Ectodermal cell (in vitro differentiated cells): ENCODE measurements at regions not wholly inside any gene's neighbourhood (a gene's known extent, or its start where the extent isn't known, plus 50 kb on each side); places are given as distances from the start of the nearest gene placed in this dataset.

Experiments
- H3K27ac ChIP-seq: 2 replicates; pipeline ENCODE4 v1.7.0; 2013; ENCODE audit warnings: mild to moderate bottlenecking, low read depth, low read length; ENCODE audit not compliant: insufficient read depth, poor library complexity, severe bottlenecking
- H3K27me3 ChIP-seq: 2 replicates; pipeline ENCODE4 v1.7.0; 2013; ENCODE audit warnings: mild to moderate bottlenecking, low read length; ENCODE audit not compliant: insufficient read depth, control insufficient read depth, poor library complexity, severe bottlenecking
- H3K36me3 ChIP-seq: one replicate; pipeline ENCODE4 v1.7.0; 2013; ENCODE audit warnings: low read length; ENCODE audit not compliant: control insufficient read depth, insufficient read depth
- H3K4me1 ChIP-seq: one replicate; pipeline ENCODE4 v1.7.0; 2013; ENCODE audit warnings: low read length; ENCODE audit not compliant: control insufficient read depth, insufficient read depth
- H3K4me3 ChIP-seq: 2 replicates; pipeline ENCODE4 v1.7.0; 2013; ENCODE audit warnings: low read depth, low read length, control low read depth; ENCODE audit not compliant: insufficient read depth
- H3K9me3 ChIP-seq: 2 replicates; pipeline ENCODE4 v1.7.0; 2013; ENCODE audit warnings: mild to moderate bottlenecking, low read length, moderate library complexity; ENCODE audit not compliant: control insufficient read depth
- WGBS, 2 experiments: methylation state at CpG; one replicate each; pipeline ENCODE4 v1.1.7; 2013; ENCODE audit warnings: missing lambda C conversion rate in 2 of 2; 5-methylcytosine and 5-hydroxymethylcytosine counted together

GRCh38 chr1:209484429-209484828, 99.1 kb upstream of the CAMK1G start:
- Histone ChIP-seq H3K36me3 (no peaks in the 10 kb centered on the region), H3K27ac (no peak overlapping the region), H3K4me3 (no peak overlapping the region), H3K27me3 (no peaks in the 10 kb centered on the region), H3K4me1 (no peaks in the 10 kb centered on the region), H3K9me3 (no peaks in the 10 kb centered on the region)

GRCh38 chr1:209485167-209485566, 98.3 kb upstream of the CAMK1G start:
- H3K4me3 ChIP-seq = no peak overlapping the region
- no peaks in the 10 kb centered on the region for H3K4me1 ChIP-seq
- H3K27me3 ChIP-seq = no peaks in the 10 kb centered on the region
- 95 to 96% methylated on average over 2 of the region's 2 CpGs for WGBS, 2 experiments
- no peaks in the 10 kb centered on the region for H3K36me3 ChIP-seq
- no peaks in the 10 kb centered on the region for H3K9me3 ChIP-seq
- no peak overlapping the region for H3K27ac ChIP-seq

GRCh38 chr1:209485751-209486150, 97.8 kb upstream of the CAMK1G start:
- WGBS, 2 experiments = 94 to 98% methylated on average over 2 to 3 of the region's 3 CpGs
- Histone ChIP-seq H3K36me3 (no peaks in the 10 kb centered on the region), H3K4me1 (no peaks in the 10 kb centered on the region), H3K27ac (no peak overlapping the region), H3K9me3 (no peaks in the 10 kb centered on the region), H3K27me3 (no peaks in the 10 kb centered on the region), H3K4me3 (no peak overlapping the region)

- Histone ChIP-seq H3K27ac (no peak overlapping the region), H3K27me3 (no peaks in the 10 kb centered on the region), H3K36me3 (no peaks in the 10 kb centered on the region), H3K4me3 (no peak overlapping the region), H3K4me1 (no peaks in the 10 kb centered on the region), H3K9me3 (no peaks in the 10 kb centered on the region)
- 89 to 92% methylated on average over 1 of the region's 1 CpG for WGBS, 2 experiments
These were observed 96.5 kb upstream of the CAMK1G start for GRCh38 chr1:209486861-209487593.

- no peak overlapping the region for H3K4me3 ChIP-seq
- H3K27me3 ChIP-seq = no peaks in the 10 kb centered on the region
- no peaks in the 10 kb centered on the region for H3K36me3 ChIP-seq
- H3K4me1 ChIP-seq = no peaks in the 10 kb centered on the region
- no peaks in the 10 kb centered on the region for H3K9me3 ChIP-seq
- WGBS, 2 experiments = 76 to 84% methylated on average over 3 of the region's 3 CpGs
- H3K27ac ChIP-seq = no peak overlapping the region
These were observed 93.5 kb upstream of the CAMK1G start for GRCh38 chr1:209490013-209490412.

GRCh38 chr1:209491031-209491430, 92.5 kb upstream of the CAMK1G start:
- WGBS, 2 experiments = 95 to 100% methylated on average over 2 of the region's 2 CpGs

GRCh38 chr1:209491496-209491895, 92.0 kb upstream of the CAMK1G start:
- WGBS, 2 experiments = 93 to 95% methylated on average over 1 of the region's 1 CpG
- Histone ChIP-seq H3K9me3 (no peaks in the 10 kb centered on the region), H3K4me1 (no peaks in the 10 kb centered on the region), H3K4me3 (no peak overlapping the region), H3K27me3 (no peaks in the 10 kb centered on the region), H3K27ac (no peak overlapping the region), H3K36me3 (no peaks in the 10 kb centered on the region)

More at GRCh38 chr1:209491031-209491430, 92.5 kb upstream of the CAMK1G start:
- H3K27me3 ChIP-seq = no peaks in the 10 kb centered on the region
- H3K4me3 ChIP-seq = no peak overlapping the region
- H3K4me1 ChIP-seq = no peaks in the 10 kb centered on the region
- no peak overlapping the region for H3K27ac ChIP-seq
- H3K9me3 ChIP-seq = no peaks in the 10 kb centered on the region
- H3K36me3 ChIP-seq = no peaks in the 10 kb centered on the region

- Histone ChIP-seq H3K4me1 (no peaks in the 10 kb centered on the region), H3K27me3 (no peaks in the 10 kb centered on the region), H3K9me3 (no peaks in the 10 kb centered on the region), H3K4me3 (no peak overlapping the region), H3K36me3 (no peaks in the 10 kb centered on the region), H3K27ac (no peak overlapping the region)
- WGBS, 2 experiments = 84 to 86% methylated on average over 4 of the region's 4 CpGs
These were observed 91.6 kb upstream of the CAMK1G start for GRCh38 chr1:209491897-209492296.

- Histone ChIP-seq H3K4me3 (no peak overlapping the region), H3K27me3 (no peaks in the 10 kb centered on the region), H3K27ac (no peak overlapping the region), H3K4me1 (no peaks in the 10 kb centered on the region), H3K36me3 (no peaks in the 10 kb centered on the region), H3K9me3 (no peaks in the 10 kb centered on the region)
These were observed 90.0 kb upstream of the CAMK1G start for GRCh38 chr1:209493559-209493958.

GRCh38 chr1:209497729-209498128, 85.8 kb upstream of the CAMK1G start:
- no peaks in the 10 kb centered on the region for H3K9me3 ChIP-seq

GRCh38 chr1:209500993-209501392, 82.5 kb upstream of the CAMK1G start:
- Histone ChIP-seq H3K27me3 (no peaks in the 10 kb centered on the region), H3K4me1 (no peaks in the 10 kb centered on the region), H3K27ac (no peak overlapping the region), H3K36me3 (no peaks in the 10 kb centered on the region), H3K9me3 (no peaks in the 10 kb centered on the region), H3K4me3 (no peak overlapping the region)
- 81 to 100% methylated on average over 1 of the region's 1 CpG for WGBS, 2 experiments

More at GRCh38 chr1:209497729-209498128, 85.8 kb upstream of the CAMK1G start:
- Histone ChIP-seq H3K27me3 (no peaks in the 10 kb centered on the region), H3K27ac (no peak overlapping the region), H3K36me3 (no peaks in the 10 kb centered on the region), H3K4me1 (no peaks in the 10 kb centered on the region), H3K4me3 (no peak overlapping the region)
- 87 to 91% methylated on average over 1 of the region's 1 CpG for WGBS, 2 experiments
